CD14-positive monocyte (primary cell): ENCODE measurements at regions not wholly inside any gene's neighbourhood (a gene's known extent, or its start where the extent isn't known, plus 50 kb on each side); places are given as distances from the start of the nearest gene placed in this dataset.

Experiments
- DNase-seq, 3 donors: peaks; one replicate each; pipeline ENCODE4 v3.0.0-alpha.2; 2011 to 2022
- H2AFZ ChIP-seq: 2 replicates; pipeline ENCODE4 v1.6.0; 2012; ENCODE audit warnings: mild to moderate bottlenecking, low read depth, low read length, inconsistent platforms; ENCODE audit not compliant: insufficient read depth, poor library complexity, severe bottlenecking
- H3K27ac ChIP-seq, 2 donors: 1 replicate in 1 of 2; 2 replicates in 1 of 2; pipeline ENCODE4 v1.5.1; 2012 to 2013; ENCODE audit warnings: low read length in 2 of 2, control low read depth in 1 of 2, inconsistent platforms in 1 of 2, low read depth in 1 of 2, mild to moderate bottlenecking in 1 of 2
- H3K27me3 ChIP-seq, 2 donors: one replicate each; pipeline versions ENCODE4 v1.6.0 to v1.6.1; 2011 to 2013; ENCODE audit warnings: low read length in 2 of 2; ENCODE audit not compliant: control insufficient read depth in 2 of 2, insufficient read depth in 2 of 2
- H3K36me3 ChIP-seq, 2 donors: replicated peaks in 1 of 2; 1 replicate in 1 of 2; 2 replicates in 1 of 2; pipeline versions ENCODE4 v1.5.1 to v1.6.1; 2012 to 2013; ENCODE audit warnings: low read length in 2 of 2, control low read depth in 1 of 2, inconsistent platforms in 1 of 2, mild to moderate bottlenecking in 1 of 2; ENCODE audit not compliant: insufficient read depth in 2 of 2, control insufficient read depth in 1 of 2
- H3K4me1 ChIP-seq, 2 donors: 1 replicate in 1 of 2; 2 replicates in 1 of 2; pipeline versions ENCODE4 v1.5.1 to v1.6.1; 2012 to 2013; ENCODE audit warnings: low read length in 2 of 2, control low read depth in 1 of 2, inconsistent platforms in 1 of 2, mild to moderate bottlenecking in 1 of 2, moderate library complexity in 1 of 2; ENCODE audit not compliant: insufficient read depth in 2 of 2, control insufficient read depth in 1 of 2
- H3K4me2 ChIP-seq: replicated peaks from 2 replicates; pipeline ENCODE3; 2012; ENCODE audit warnings: low read length, moderate library complexity, mild to moderate bottlenecking; ENCODE audit not compliant: poor library complexity, severe bottlenecking; ENCODE audit errors: extremely low read depth
- H3K4me3 ChIP-seq, 3 experiments: fragments of 200-600 bp in 1 of 3; sonication (generic) in 1 of 3; replicated peaks in 1 of 3; 1 replicate in 2 of 3; 2 replicates in 1 of 3; pipeline ENCODE4 v1.5.1; 2011 to 2013; ENCODE audit warnings: low read length in 3 of 3, mild to moderate bottlenecking in 3 of 3, control low read depth in 2 of 3, low read depth in 2 of 3, inconsistent platforms in 1 of 3, moderate library complexity in 1 of 3
- H3K79me2 ChIP-seq: 2 replicates; pipeline ENCODE4 v1.6.0; 2012; ENCODE audit warnings: mild to moderate bottlenecking, control low read depth, inconsistent platforms, low read length, moderate library complexity; ENCODE audit not compliant: insufficient read depth
- H3K9ac ChIP-seq: 2 replicates; pipeline ENCODE4 v1.6.0; 2017; ENCODE audit warnings: low read length, mild to moderate bottlenecking; ENCODE audit not compliant: insufficient read depth, poor library complexity, severe bottlenecking
- H3K9me3 ChIP-seq, 2 donors: replicated peaks in 1 of 2; 1 replicate in 1 of 2; 2 replicates in 1 of 2; pipeline versions ENCODE4 v1.5.1 to v1.6.1; 2012 to 2013; ENCODE audit warnings: low read length in 2 of 2, control low read depth in 1 of 2; ENCODE audit not compliant: control insufficient read depth in 1 of 2, insufficient read depth in 1 of 2
- H4K20me1 ChIP-seq: 2 replicates; pipeline ENCODE4 v1.6.0; 2012; ENCODE audit warnings: mild to moderate bottlenecking, low read length, control low read depth, moderate library complexity; ENCODE audit not compliant: insufficient read depth
- H3K27ac Mint-ChIP-seq, 7 donors: one replicate each; pipeline ENCODE4 v1.8.0; 2020; ENCODE audit warnings: mild to moderate bottlenecking in 7 of 7, mixed read lengths in 7 of 7, moderate library complexity in 6 of 7, inconsistent platforms in 2 of 7
- H3K27me3 Mint-ChIP-seq, 3 donors: one replicate each; pipeline ENCODE4 v1.8.0; 2021 to 2022; ENCODE audit warnings: low read depth in 3 of 3, mild to moderate bottlenecking in 3 of 3, mixed read lengths in 3 of 3, moderate library complexity in 3 of 3, inconsistent platforms in 1 of 3
- H3K36me3 Mint-ChIP-seq, 2 donors: one replicate each; pipeline ENCODE4 v1.8.0; 2020; ENCODE audit warnings: mixed read lengths in 2 of 2, inconsistent platforms in 1 of 2, mild to moderate bottlenecking in 1 of 2
- H3K4me1 Mint-ChIP-seq: one replicate; pipeline ENCODE4 v1.8.0; 2020; ENCODE audit warnings: mild to moderate bottlenecking, mixed read lengths
- H3K4me3 Mint-ChIP-seq, 2 donors: one replicate each; pipeline ENCODE4 v1.8.0; 2020; ENCODE audit warnings: mild to moderate bottlenecking in 2 of 2, mixed read lengths in 2 of 2, moderate library complexity in 1 of 2
- H3K9me3 Mint-ChIP-seq, 7 donors: one replicate each; pipeline ENCODE4 v1.8.0; 2020 to 2022; ENCODE audit warnings: mixed read lengths in 7 of 7, mild to moderate bottlenecking in 6 of 7, moderate library complexity in 6 of 7, inconsistent platforms in 2 of 7
- CTCF ChIP-seq: fragments of 200-600 bp; IDR thresholded peaks from one replicate; pipeline ENCODE4 v1.8.0; 2022; ENCODE audit warnings: antibody characterized with exemption, mild to moderate bottlenecking
- WGBS: methylation state at CpG from one replicate; pipeline ENCODE4 v1.1.5; 2013; ENCODE audit warnings: missing lambda C conversion rate; ENCODE audit not compliant: insufficient coverage; 5-methylcytosine and 5-hydroxymethylcytosine counted together
- intact Hi-C, 2 donors: fragments of 100-400 bp; cut with micrococcal nuclease; formaldehyde crosslinking; loops; one replicate each; pipeline versions ENCODE4 v1.15.0 to v1.15.1; 2023

DNA sequence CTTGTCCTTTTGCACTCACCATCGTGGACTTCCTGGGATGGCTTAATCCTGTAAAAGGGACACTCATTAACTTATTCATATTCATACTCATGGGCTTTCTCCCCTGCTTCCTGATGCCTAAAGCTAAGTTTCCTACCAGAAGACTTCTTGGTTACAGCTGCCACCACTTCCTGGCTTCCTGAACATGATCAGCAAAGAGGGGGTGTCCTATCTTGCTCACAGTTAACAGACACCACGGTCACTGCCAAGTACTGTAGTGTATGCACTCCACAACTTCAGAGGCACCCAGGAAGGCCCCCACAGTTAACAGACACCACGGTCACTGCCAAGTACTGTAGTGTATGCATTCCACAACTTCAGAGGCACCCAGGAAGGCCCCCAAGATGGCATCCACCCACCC, 177.8 kb downstream of the SIPA1L2 start:
- Mint-ChIP-seq H3K4me3 (no peak overlapping the region), H3K4me1 (peaks cover 28% of the 10 kb centered on the region), H3K9me3 (peaks cover 0 to 4% (median 0%) of the 10 kb centered on the region in 7 donors), H3K36me3 (no peaks in the 10 kb centered on the region), H3K27me3 (no peaks in the 10 kb centered on the region), H3K27ac (peak overlapping the region in 4 of 7 donors; percentile 11 to 79 (median 44))
- no peak for TF ChIP-seq CTCF
- Histone ChIP-seq H2AFZ (no peak overlapping the region), H3K36me3 (no peaks in the 10 kb centered on the region), H3K27me3 (no peaks in the 10 kb centered on the region), H4K20me1 (no peaks in the 10 kb centered on the region), H3K27ac (peak overlapping the region; percentile 21 to 55), H3K4me1 (peaks cover 19% of the 10 kb centered on the region in 2 donors), H3K79me2 (no peaks in the 10 kb centered on the region), H3K9ac (no peak overlapping the region), H3K9me3 (no peaks in the 10 kb centered on the region), H3K4me2 (no peak overlapping the region), H3K4me3 (no peak overlapping the region)
- no peak for DNase-seq
- intact Hi-C loops: no loop called here
- 55% methylated on average over 3 of the region's 3 CpGs for WGBS

DNA sequence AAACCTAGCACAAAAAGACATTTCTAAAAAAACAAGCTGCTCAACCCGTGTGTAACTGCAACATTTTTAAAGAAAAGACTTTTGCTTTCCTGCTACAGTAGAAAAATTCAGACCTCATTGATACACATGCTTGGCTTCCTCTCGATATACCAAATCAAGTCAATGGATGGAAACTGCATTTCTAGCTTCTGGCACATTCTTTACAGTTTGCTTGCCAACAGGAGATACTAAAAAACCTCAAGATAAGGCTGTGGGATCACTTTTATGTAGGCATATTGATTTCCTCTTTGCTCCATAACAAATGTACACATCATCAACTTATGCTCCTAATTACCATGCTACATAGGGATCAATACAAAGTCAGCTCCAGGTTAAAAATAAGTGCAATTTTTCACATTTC, 178.4 kb downstream of the SIPA1L2 start:
- H3K4me3 Mint-ChIP-seq: no peak overlapping the region
- H3K4me3 ChIP-seq: no peak overlapping the region
- no peaks in the 10 kb centered on the region for H4K20me1 ChIP-seq
- H3K27me3 Mint-ChIP-seq: no peaks in the 10 kb centered on the region
- H3K27me3 ChIP-seq: no peaks in the 10 kb centered on the region
- no peak overlapping the region for H3K4me2 ChIP-seq
- H3K9ac ChIP-seq: no peak overlapping the region
- no peaks in the 10 kb centered on the region for H3K36me3 Mint-ChIP-seq
- WGBS: 67% methylated on average over 1 of the region's 2 CpGs
- no peak overlapping the region for H2AFZ ChIP-seq
- H3K27ac Mint-ChIP-seq: no peak overlapping the region
- no peaks in the 10 kb centered on the region for H3K79me2 ChIP-seq
- DNase-seq: no peak
- H3K4me1 Mint-ChIP-seq: peaks cover 22% of the 10 kb centered on the region
- H3K36me3 ChIP-seq: no peaks in the 10 kb centered on the region
- peaks cover 0 to 4% (median 0%) of the 10 kb centered on the region in 7 donors for H3K9me3 Mint-ChIP-seq
- intact Hi-C loops: no loop called here
- H3K27ac ChIP-seq: no peak overlapping the region
- no peaks in the 10 kb centered on the region for H3K9me3 ChIP-seq
- peaks cover 15 to 19% of the 10 kb centered on the region in 2 donors for H3K4me1 ChIP-seq
- no peak for TF ChIP-seq CTCF
